IMR-90 (cell line): ENCODE measurements at regions not wholly inside any gene's neighbourhood (a gene's known extent, or its start where the extent isn't known, plus 50 kb on each side); places are given as distances from the start of the nearest gene placed in this dataset.

Source experiments
- ATAC-seq: fragments of 200-7000 bp; cut with Tn5 transposase; 2 replicates; pipeline ENCODE4 v1.9.1; 2020; ENCODE audit warnings: low read depth, mild to moderate bottlenecking, moderate library complexity
- BruUV-seq: library from RNA; stranded (reverse); fragments of 400-500 nt; replicated peaks from 2 replicates; lab custom pipeline; 2021; lab: Mats Ljungman, UMichigan
- CTCF ChIA-PET: fragments of 300-600 bp; formaldehyde crosslinking; extraction: SDS; loops from one replicate; lab custom pipeline; 2021; ENCODE audit warnings: antibody characterized with exemption; lab: Yijun Ruan, JAX
- POLR2A ChIA-PET: fragments of 300-600 bp; sonication (Branson Sonifier 250); formaldehyde crosslinking; loops from one replicate; lab custom pipeline; 2022; ENCODE audit warnings: antibody characterized with exemption; ENCODE audit not compliant: unreplicated experiment; lab: Charles Lee
- DNase-seq: peaks from one replicate; pipeline ENCODE4 v3.0.0; 2013
- H2AFZ ChIP-seq: replicated peaks from 2 replicates; pipeline ENCODE3; 2013; ENCODE audit warnings: low read length, mild to moderate bottlenecking; ENCODE audit not compliant: poor library complexity
- H2AK5ac ChIP-seq: 2 replicates; pipeline ENCODE4 v1.6.1; 2013; ENCODE audit warnings: low read depth, low read length, inconsistent platforms
- H2AK9ac ChIP-seq: replicated peaks from 2 replicates; pipeline ENCODE3; 2013; ENCODE audit warnings: mild to moderate bottlenecking, low read depth, low read length, moderate library complexity; ENCODE audit not compliant: poor library complexity
- H2BK120ac ChIP-seq: 2 replicates; pipeline ENCODE4 v1.6.1; 2013; ENCODE audit warnings: low read depth, low read length, inconsistent platforms
- H2BK15ac ChIP-seq: 3 replicates; pipeline ENCODE4 v1.6.1; 2013; ENCODE audit warnings: low read depth, low read length, inconsistent platforms
- H2BK20ac ChIP-seq: 2 replicates; pipeline ENCODE4 v1.6.1; 2013; ENCODE audit warnings: low read depth, mild to moderate bottlenecking, inconsistent platforms, low read length, moderate library complexity
- H2BK5ac ChIP-seq: 2 replicates; pipeline ENCODE4 v1.6.1; 2013; ENCODE audit warnings: mild to moderate bottlenecking, low read depth, low read length, inconsistent platforms; ENCODE audit not compliant: poor library complexity, severe bottlenecking
- H3K14ac ChIP-seq: replicated peaks from 2 replicates; pipeline ENCODE4 v1.6.1; 2013; ENCODE audit warnings: low read depth, low read length, inconsistent platforms
- H3K18ac ChIP-seq: 2 replicates; pipeline ENCODE4 v1.6.1; 2013; ENCODE audit warnings: low read depth, low read length, control low read depth
- H3K23ac ChIP-seq: 2 replicates; pipeline ENCODE4 v1.6.1; 2013; ENCODE audit warnings: low read depth, low read length, inconsistent platforms
- H3K27ac ChIP-seq: 2 replicates; pipeline ENCODE4 v1.5.1; 2013; ENCODE audit warnings: mild to moderate bottlenecking, control low read depth, low read length; ENCODE audit not compliant: insufficient read depth
- H3K27me3 ChIP-seq: 2 replicates; pipeline ENCODE4 v1.6.1; 2013; ENCODE audit warnings: low read length; ENCODE audit not compliant: control insufficient read depth, insufficient read depth
- H3K36me3 ChIP-seq: 2 replicates; pipeline ENCODE4 v1.6.1; 2013; ENCODE audit warnings: low read length, mixed read lengths; ENCODE audit not compliant: control insufficient read depth, insufficient read depth
- H3K4ac ChIP-seq: 2 replicates; pipeline ENCODE4 v1.6.1; 2013; ENCODE audit warnings: low read depth, low read length, inconsistent platforms
- H3K4me1 ChIP-seq: 2 replicates; pipeline ENCODE4 v1.6.1; 2013; ENCODE audit warnings: low read length, mixed read lengths; ENCODE audit not compliant: control insufficient read depth, insufficient read depth
- H3K4me2 ChIP-seq: 2 replicates; pipeline ENCODE4 v1.6.1; 2013; ENCODE audit warnings: low read depth, mild to moderate bottlenecking, control low read depth, low read length, moderate library complexity
- H3K4me3 ChIP-seq: 2 replicates; pipeline ENCODE4 v1.5.1; 2013; ENCODE audit warnings: low read depth, mild to moderate bottlenecking, control low read depth, low read length, moderate library complexity; ENCODE audit not compliant: insufficient read depth
- H3K56ac ChIP-seq: 2 replicates; pipeline ENCODE4 v1.6.1; 2013; ENCODE audit warnings: low read length, inconsistent platforms; ENCODE audit not compliant: insufficient read depth; ENCODE audit errors: extremely low read depth
- H3K79me1 ChIP-seq, 2 experiments: 2 replicates each; pipeline ENCODE4 v1.6.1; 2013; ENCODE audit warnings: low read length in 2 of 2, inconsistent platforms in 1 of 2, low read depth in 1 of 2
- H3K9ac ChIP-seq: 2 replicates; pipeline ENCODE4 v1.6.1; 2013; ENCODE audit warnings: low read depth, low read length, control low read depth
- H3K9me1 ChIP-seq: 2 replicates; pipeline ENCODE4 v1.6.1; 2013; ENCODE audit warnings: low read length, inconsistent platforms; ENCODE audit not compliant: insufficient read depth
- H3K9me3 ChIP-seq: 2 replicates; pipeline ENCODE4 v1.6.1; 2013; ENCODE audit warnings: low read length; ENCODE audit not compliant: control insufficient read depth, insufficient read depth
- H4K20me1 ChIP-seq: 2 replicates; pipeline ENCODE4 v1.6.1; 2013; ENCODE audit warnings: low read length, inconsistent platforms; ENCODE audit not compliant: insufficient read depth
- H4K5ac ChIP-seq: 2 replicates; pipeline ENCODE4 v1.6.1; 2013; ENCODE audit warnings: mild to moderate bottlenecking, low read depth, low read length, control low read depth
- H4K8ac ChIP-seq, 2 experiments: 2 replicates each; pipeline ENCODE4 v1.6.1; 2013; ENCODE audit warnings: low read depth in 2 of 2, low read length in 2 of 2, control low read depth in 1 of 2, inconsistent platforms in 1 of 2
- H4K91ac ChIP-seq: 2 replicates; pipeline ENCODE4 v1.6.1; 2013; ENCODE audit warnings: low read depth, low read length, inconsistent platforms; ENCODE audit not compliant: insufficient read depth
- BHLHE40 ChIP-seq: fragments of 150-350 bp; IDR thresholded peaks from 2 replicates; pipeline ENCODE4 v1.6.1; 2016; ENCODE audit warnings: mild to moderate bottlenecking, low read depth, low read length
- CEBPB ChIP-seq: IDR thresholded peaks from 2 replicates; pipeline ENCODE4 v1.6.1; 2012; ENCODE audit warnings: low read depth, low read length, improper control_type of control experiment
- CHD1 ChIP-seq: IDR thresholded peaks from 2 replicates; pipeline ENCODE4 v1.6.1; 2012; ENCODE audit warnings: low read depth, low read length, improper control_type of control experiment
- CTCF ChIP-seq: conservative IDR thresholded peaks from 2 replicates; pipeline ENCODE4 v1.5.1; 2012; ENCODE audit warnings: mild to moderate bottlenecking, low read depth, low read length, improper control_type of control experiment
- MAZ ChIP-seq: IDR thresholded peaks from 2 replicates; pipeline ENCODE4 v1.6.1; 2012; ENCODE audit warnings: low read depth, mild to moderate bottlenecking, low read length, improper control_type of control experiment, moderate library complexity, borderline replicate concordance
- POLR2A ChIP-seq: IDR thresholded peaks from 2 replicates; pipeline ENCODE4 v1.6.1; 2012; ENCODE audit warnings: mild to moderate bottlenecking, low read depth, low read length
- RAD21 ChIP-seq: IDR thresholded peaks from 2 replicates; pipeline ENCODE4 v1.6.1; 2012; ENCODE audit warnings: low read length, improper control_type of control experiment
- RCOR1 ChIP-seq: IDR thresholded peaks from 2 replicates; pipeline ENCODE4 v1.6.1; 2012; ENCODE audit warnings: mild to moderate bottlenecking, low read length, improper control_type of control experiment; ENCODE audit not compliant: insufficient replicate concordance
- RFX5 ChIP-seq: IDR thresholded peaks from 2 replicates; pipeline ENCODE4 v1.8.0; 2012; ENCODE audit warnings: low read depth, mild to moderate bottlenecking, low read length, moderate library complexity
- WGBS, 2 experiments: methylation state at CpG; one replicate each; pipeline versions ENCODE4 v1.1.5 to v1.1.7; 2013; ENCODE audit warnings: missing lambda C conversion rate in 2 of 2; ENCODE audit not compliant: insufficient read length in 1 of 2; ENCODE audit errors: extremely low coverage in 2 of 2; 5-methylcytosine and 5-hydroxymethylcytosine counted together
- dilution Hi-C: fragments of 300-500 bp; cut with HindIII; formaldehyde crosslinking; loops from one replicate; pipeline ENCODE4 v1.14.3; 2018; ENCODE audit warnings: low sequenced_read_pairs; ENCODE audit not compliant: unreplicated experiment
- in situ Hi-C: fragments of 300-500 bp; cut with MboI; formaldehyde crosslinking; loops from 3 replicates; pipeline ENCODE4 v1.14.3; 2019; ENCODE audit warnings: low sequenced_read_pairs, inconsistent platforms, mixed read lengths
- intact Hi-C: fragments of 100-400 bp; cut with micrococcal nuclease; formaldehyde crosslinking; loops from 2 replicates; pipeline ENCODE4 v1.10.0; 2022

- H3K14ac ChIP-seq, result no peak overlapping the region
- no TSS peak for BruUV-seq
- ChIA-PET POLR2A (no interaction called here), CTCF (no interaction called here)
- H2BK20ac ChIP-seq, result no peak overlapping the region
- no peak overlapping the region for H2AFZ ChIP-seq
- no peak overlapping the region for H4K8ac ChIP-seq
- no peak overlapping the region for H3K56ac ChIP-seq
- no peak overlapping the region for H3K27ac ChIP-seq
- in situ Hi-C loops (no loop called here), intact Hi-C loops (no loop called here), dilution Hi-C loops (no loop called here)
- H3K9ac ChIP-seq, result no peak overlapping the region
- H2BK5ac ChIP-seq, result no peak overlapping the region
- H4K5ac ChIP-seq, result no peak overlapping the region
- no peaks in the 10 kb centered on the region for H3K4me1 ChIP-seq
- ATAC-seq (no peak), DNase-seq (no peak)
- no peak overlapping the region for H2BK120ac ChIP-seq
- no peaks in the 10 kb centered on the region for H3K79me1 ChIP-seq
- H3K4me3 ChIP-seq, result no peak overlapping the region
- H2AK9ac ChIP-seq, result no peak overlapping the region
- H2AK5ac ChIP-seq, result no peak overlapping the region
- H3K9me3 ChIP-seq, result no peaks in the 10 kb centered on the region; the same call in 1 of the 2 replicates
- no peak for TF ChIP-seq RAD21
- TF ChIP-seq BHLHE40, result no peak
- TF ChIP-seq RFX5, result no peak
- TF ChIP-seq CTCF, result no peak
- no peak for TF ChIP-seq CHD1
- no peak for TF ChIP-seq RCOR1
- TF ChIP-seq POLR2A, result no peak
- TF ChIP-seq MAZ, result no peak
- TF ChIP-seq CEBPB, result no peak
- no peaks in the 10 kb centered on the region for H4K20me1 ChIP-seq
- H3K4me2 ChIP-seq, result no peak overlapping the region
- H4K91ac ChIP-seq, result no peak overlapping the region
- H3K4ac ChIP-seq, result no peak overlapping the region
- no peaks in the 10 kb centered on the region for H3K27me3 ChIP-seq
- WGBS, 2 experiments, result no CpG with 5 or more reads among the region's 2 CpGs
- H3K9me1 ChIP-seq, result no peaks in the 10 kb centered on the region
- H2BK15ac ChIP-seq, result no peak overlapping the region
- H3K23ac ChIP-seq, result no peak overlapping the region
- H3K36me3 ChIP-seq, result no peaks in the 10 kb centered on the region
- no peak overlapping the region for H3K18ac ChIP-seq
Observed at GRCh38 chr9:106393226-106393625, 469.7 kb upstream of the ZNF462 start.
